Nephron (organoid): ENCODE measurements at regions not wholly inside any gene's neighbourhood (a gene's known extent, or its start where the extent isn't known, plus 50 kb on each side); places are given as distances from the start of the nearest gene placed in this dataset.

Source experiments
- H3K27ac Mint-ChIP-seq, 3 experiments: 2 replicates each; pipeline ENCODE4 v1.8.0; 2020; ENCODE audit warnings: mixed read lengths in 3 of 3, mild to moderate bottlenecking in 2 of 3, moderate library complexity in 1 of 3
- H3K27me3 Mint-ChIP-seq: 2 replicates; pipeline ENCODE4 v1.8.0; 2021; ENCODE audit warnings: low read depth, mild to moderate bottlenecking, moderate library complexity, mixed read lengths
- H3K36me3 Mint-ChIP-seq: 2 replicates; pipeline ENCODE4 v1.8.0; 2020; ENCODE audit warnings: low read depth, mixed read lengths
- H3K4me1 Mint-ChIP-seq: 2 replicates; pipeline ENCODE4 v1.8.0; 2020; ENCODE audit warnings: mixed read lengths
- H3K4me3 Mint-ChIP-seq, 3 experiments: 2 replicates each; pipeline ENCODE4 v1.8.0; 2020; ENCODE audit warnings: mild to moderate bottlenecking in 3 of 3, mixed read lengths in 3 of 3, moderate library complexity in 2 of 3
- H3K9me3 Mint-ChIP-seq: 2 replicates; pipeline ENCODE4 v1.8.0; 2020; ENCODE audit warnings: mixed read lengths
- CTCF ChIP-seq, 3 experiments: fragments of 200-600 bp; sonication (generic); IDR thresholded peaks; one replicate each; pipeline ENCODE4 v1.5.0; 2021; ENCODE audit warnings: antibody characterized with exemption in 3 of 3; ENCODE audit not compliant: unreplicated experiment in 3 of 3

GRCh38 chr22:27111796-27112672, 454.6 kb downstream of the MIAT start:
- Mint-ChIP-seq H3K4me1 (peaks cover 58% of the 10 kb centered on the region), H3K4me3 (no peak overlapping the region), H3K36me3 (no peaks in the 10 kb centered on the region), H3K27ac (peak overlapping the region in 2 of 3 experiments; percentile 88 to 96), H3K9me3 (peaks cover 4% of the 10 kb centered on the region), H3K27me3 (no peaks in the 10 kb centered on the region)
- no peak for TF ChIP-seq CTCF (IDR thresholded peaks at IDR 0.05; ENCODE audit: unreplicated experiment in 3 of 3)

GRCh38 chr22:27113211-27113635, 455.8 kb downstream of the MIAT start:
- Mint-ChIP-seq H3K27me3 (no peaks in the 10 kb centered on the region), H3K9me3 (peaks cover 6% of the 10 kb centered on the region), H3K36me3 (no peaks in the 10 kb centered on the region), H3K27ac (peak overlapping the region in 2 of 3 experiments; percentile 81 to 87), H3K4me3 (no peak overlapping the region), H3K4me1 (peaks cover 51% of the 10 kb centered on the region)
- no peak for TF ChIP-seq CTCF (IDR thresholded peaks at IDR 0.05; ENCODE audit: unreplicated experiment in 3 of 3)

DNA sequence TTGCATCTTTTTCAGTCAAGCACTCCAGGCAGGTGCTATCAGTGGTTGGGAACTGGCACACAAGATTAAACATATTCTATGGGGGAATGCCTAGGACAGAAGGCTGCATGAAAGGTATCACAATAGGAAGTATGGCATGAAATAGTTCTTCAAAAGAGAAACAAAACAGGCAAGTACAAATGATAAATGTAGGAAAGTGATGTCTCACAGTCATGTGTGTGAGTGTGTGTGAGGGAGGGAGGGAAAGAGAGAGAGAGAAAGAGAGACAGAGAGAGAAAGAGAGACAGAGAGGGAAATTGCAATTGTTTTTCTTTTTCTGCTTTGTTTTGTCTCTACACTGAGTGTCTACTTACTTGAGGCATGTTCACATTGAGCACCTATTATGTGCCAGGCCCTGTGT, 456.3 kb downstream of the MIAT start:
- Mint-ChIP-seq H3K4me1 (peaks cover 47% of the 10 kb centered on the region), H3K27ac (peak overlapping the region in 2 of 3 experiments; percentile 81 to 87), H3K36me3 (no peaks in the 10 kb centered on the region), H3K4me3 (no peak overlapping the region), H3K9me3 (peaks cover 8% of the 10 kb centered on the region), H3K27me3 (no peaks in the 10 kb centered on the region)
- no peak for TF ChIP-seq CTCF (IDR thresholded peaks at IDR 0.05; ENCODE audit: unreplicated experiment in 3 of 3)

GRCh38 chr22:27114186-27114585, 456.8 kb downstream of the MIAT start:
- no peaks in the 10 kb centered on the region for H3K27me3 Mint-ChIP-seq
- H3K4me1 Mint-ChIP-seq: peaks cover 42% of the 10 kb centered on the region
- H3K9me3 Mint-ChIP-seq: peaks cover 13% of the 10 kb centered on the region
- no peaks in the 10 kb centered on the region for H3K36me3 Mint-ChIP-seq
- TF ChIP-seq CTCF (IDR thresholded peaks at IDR 0.05; ENCODE audit: unreplicated experiment in 3 of 3): no peak
- H3K27ac Mint-ChIP-seq: no peak overlapping the region
- no peak overlapping the region for H3K4me3 Mint-ChIP-seq

DNA sequence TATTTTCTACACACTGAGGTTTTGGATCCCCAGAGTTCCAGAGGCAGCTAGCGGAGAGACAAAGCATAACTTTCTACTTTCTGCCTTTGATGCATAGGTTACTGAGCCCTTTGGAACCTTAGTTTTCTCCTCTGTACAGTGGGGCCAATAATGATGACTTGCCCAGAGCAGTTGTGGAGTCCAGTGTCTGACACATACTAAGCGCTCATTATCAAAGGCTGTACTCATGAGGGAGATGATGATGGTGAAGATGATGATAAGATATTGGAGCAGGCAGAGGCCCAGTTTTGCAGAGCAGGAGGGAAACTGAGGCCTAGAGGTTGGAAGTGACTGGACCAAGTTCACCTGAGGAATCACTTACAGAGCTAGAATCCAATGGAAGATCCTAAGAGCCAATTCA, 458.0 kb downstream of the MIAT start:
- H3K27ac Mint-ChIP-seq: no peak overlapping the region

More for the DNA sequence above, 458.0 kb downstream of the MIAT start:
- Mint-ChIP-seq H3K4me1 (peaks cover 30% of the 10 kb centered on the region), H3K27me3 (no peaks in the 10 kb centered on the region), H3K36me3 (no peaks in the 10 kb centered on the region), H3K9me3 (peaks cover 15% of the 10 kb centered on the region), H3K4me3 (no peak overlapping the region)
- TF ChIP-seq CTCF (IDR thresholded peaks at IDR 0.05; ENCODE audit: unreplicated experiment in 3 of 3): no peak
